ENCODE measurements at regions not wholly inside any gene's neighbourhood (a gene's known extent, or its start where the extent isn't known, plus 50 kb on each side); places are given as distances from the start of the nearest gene placed in this dataset.

DNA sequence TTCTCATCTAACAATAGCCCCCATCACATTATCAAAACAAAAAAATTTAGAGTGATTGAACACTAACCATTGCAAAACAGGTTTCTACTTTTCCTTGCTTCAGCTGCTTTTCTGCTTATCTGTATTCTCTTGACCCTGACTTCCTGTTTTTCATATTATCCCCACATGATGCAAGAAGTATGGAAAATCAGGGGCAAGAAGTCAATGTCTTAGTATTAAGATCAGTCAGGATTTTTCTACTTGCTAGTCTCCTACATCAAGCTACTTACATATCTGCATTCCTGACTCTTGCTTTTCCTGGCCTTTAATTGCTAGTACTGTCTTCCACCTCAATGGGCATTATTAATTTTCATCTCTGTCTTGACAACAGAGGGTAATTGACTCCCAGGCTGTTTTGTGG, 300.2 kb downstream of the OTOL1 start:
- no peaks in the 10 kb centered on the region for H3K9me2 ChIP-seq (ENCODE audit: insufficient read depth)
- H3K9me3 ChIP-seq (ENCODE audit: control insufficient read depth in 1 of 2, insufficient read depth in 1 of 2, low read depth in 1 of 2, low read length in 2 of 2): no peaks in the 10 kb centered on the region
- no peak overlapping the region for H3K9ac ChIP-seq (ENCODE audit: low read length)
- intact Hi-C loops (cut with micrococcal nuclease): no loop called here
- H4K20me1 ChIP-seq (ENCODE audit: insufficient read depth): no peaks in the 10 kb centered on the region
- H3K4me1 ChIP-seq (ENCODE audit: control insufficient read depth in 1 of 2, insufficient read depth in 2 of 2, low read length in 2 of 2): no peaks in the 10 kb centered on the region
- ATAC-seq: no peak
- TF ChIP-seq CEBPB (IDR thresholded peaks at IDR 0.05; ENCODE audit: low read depth) (no peak), ATF3 (IDR thresholded peaks at IDR 0.05) (no peak), SIN3A (IDR thresholded peaks at IDR 0.05; ENCODE audit: low read depth) (no peak), REST (IDR thresholded peaks at IDR 0.05; ENCODE audit: low read depth) (no peak), ZBTB33 (IDR thresholded peaks at IDR 0.05; ENCODE audit: extremely low read depth, insufficient replicate concordance, low read length) (no peak), SRF (IDR thresholded peaks at IDR 0.05; ENCODE audit: low read depth) (no peak)
- H3K4me3 ChIP-seq (replicated peaks in 1 of 2; ENCODE audit: low read depth in 1 of 2, low read length in 2 of 2): no peak overlapping the region
- H3K27ac ChIP-seq (ENCODE audit: low read depth, low read length): no peak overlapping the region
- CTCF ChIA-PET: no interaction called here
- no TSS peak for BruUV-seq (replicated peaks)
- no peak overlapping the region for H3K4me2 ChIP-seq (ENCODE audit: low read length)
- H3K79me2 ChIP-seq (ENCODE audit: insufficient read depth, low read length): no peaks in the 10 kb centered on the region
- POLR2A ChIA-PET: no interaction called here
- no peak overlapping the region for H2AFZ ChIP-seq (ENCODE audit: low read depth, low read length, poor library complexity, severe bottlenecking)
- RAD21 ChIA-PET (ENCODE audit: low non-redundant PET in 1 of 2, low total read pairs in 2 of 2, uncharacterized antibody in 2 of 2, unreplicated experiment in 2 of 2): no interaction called here
- H3K27me3 ChIP-seq (ENCODE audit: insufficient read depth, low read length): no peaks in the 10 kb centered on the region
- H3K36me3 ChIP-seq (ENCODE audit: control insufficient read depth in 1 of 2, insufficient read depth in 2 of 2, low read length in 2 of 2): no peaks in the 10 kb centered on the region
- no peak for DNase-seq (ENCODE audit: low read depth, low spot score)

All from HCT116 (cell line).